Erythroblast (primary cell): ENCODE measurements at regions not wholly inside any gene's neighbourhood (a gene's known extent, or its start where the extent isn't known, plus 50 kb on each side); places are given as distances from the start of the nearest gene placed in this dataset.

Experiments
- DNase-seq, 2 experiments: peaks; one replicate each; lab custom pipeline; 2025; lab: John Stamatoyannopoulos, UW
- GATA1 ChIP-seq: IDR thresholded peaks from 2 replicates; pipeline ENCODE4 v1.6.1; 2011; ENCODE audit warnings: low read depth, mild to moderate bottlenecking, control low read depth, low read length, moderate library complexity
- POLR2A ChIP-seq: IDR thresholded peaks from 2 replicates; pipeline ENCODE4 v1.6.1; 2011; ENCODE audit warnings: mild to moderate bottlenecking, low read length

DNA sequence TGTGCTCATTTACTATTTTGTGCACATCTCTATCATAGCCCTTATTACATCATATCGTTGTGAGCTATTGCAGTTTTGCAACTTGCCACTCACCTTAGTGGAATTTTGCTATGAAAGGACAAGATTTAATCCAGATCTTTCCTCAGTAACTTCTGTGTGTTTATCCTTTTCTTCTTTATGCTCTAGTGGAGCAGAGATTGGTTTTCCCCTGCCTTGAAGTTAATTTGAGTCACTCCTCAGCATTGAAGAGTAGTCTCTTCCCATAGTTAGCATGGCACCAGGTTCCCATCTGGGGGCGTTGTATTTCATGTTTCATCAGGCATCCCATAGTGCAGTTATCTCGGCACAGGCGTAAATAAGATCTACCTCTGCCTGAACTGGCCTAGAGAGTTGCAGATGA, 510.4 kb downstream of the PSAT1 start:
- no peak for TF ChIP-seq POLR2A
- TF ChIP-seq GATA1, result no peak
- no peak for DNase-seq

- DNase-seq, result no peak
- TF ChIP-seq GATA1 (no peak), POLR2A (no peak)
Observed at GRCh38 chr9:78808048-78808447, 511.1 kb downstream of the PSAT1 start.

DNA sequence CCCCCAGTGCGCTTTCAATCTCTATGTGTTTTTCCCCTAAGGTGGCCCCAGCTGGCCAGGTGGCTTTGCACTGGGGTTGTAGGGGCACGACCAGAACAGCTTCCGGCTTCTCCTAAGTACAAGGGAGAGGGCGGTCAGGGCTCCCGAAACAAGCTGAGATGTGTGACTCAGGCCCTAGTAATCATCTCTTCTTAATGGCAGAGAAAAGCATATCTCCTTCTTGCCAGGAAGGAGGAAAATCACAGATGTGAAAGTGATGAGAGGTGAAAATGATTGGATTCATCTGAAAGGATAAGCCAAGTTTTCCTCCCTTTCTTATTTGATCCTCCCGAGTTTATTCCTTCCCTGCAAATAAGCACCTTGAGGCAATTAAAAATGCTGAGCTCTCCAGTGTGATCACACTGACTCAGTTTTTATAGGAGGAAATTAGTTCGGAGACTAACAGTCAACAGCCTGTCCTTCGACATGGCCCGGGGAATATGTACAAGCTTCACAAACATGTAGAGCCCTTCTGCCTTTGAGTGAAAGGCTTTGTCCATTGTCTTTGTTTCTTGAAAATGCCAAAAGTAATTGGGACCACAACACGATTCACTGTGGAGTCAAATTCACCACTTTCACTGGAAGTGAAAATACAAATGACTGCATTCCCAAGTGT, 514.8 kb downstream of the PSAT1 start:
- DNase-seq, result no peak

DNA sequence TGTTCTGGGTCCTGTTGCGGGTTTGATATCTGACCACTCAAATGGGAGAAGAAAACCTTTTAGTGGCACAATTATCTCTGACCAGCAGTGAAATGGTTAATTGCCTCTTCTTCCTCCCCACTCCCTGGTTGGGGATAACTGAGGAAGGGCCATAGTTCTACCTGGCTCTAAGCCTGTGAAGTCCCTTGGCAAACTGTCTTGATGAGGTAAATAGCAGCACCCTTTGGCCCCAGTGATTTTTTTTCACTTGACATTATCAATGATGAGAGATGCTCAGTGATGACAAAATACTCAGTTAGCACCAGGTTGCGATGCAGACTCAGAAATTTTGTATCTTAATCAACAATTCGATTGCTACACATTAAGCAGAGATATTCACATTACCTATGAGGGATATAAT, 515.7 kb downstream of the PSAT1 start:
- no peak for TF ChIP-seq GATA1
- TF ChIP-seq POLR2A, result no peak
- DNase-seq, result no peak

More for the DNA sequence above, 514.8 kb downstream of the PSAT1 start:
- TF ChIP-seq POLR2A (no peak), GATA1 (no peak)

- DNase-seq, result no peak
- no peak for TF ChIP-seq GATA1
- TF ChIP-seq POLR2A, result no peak
Observed at GRCh38 chr9:78813602-78814180, 516.8 kb downstream of the PSAT1 start.

DNA sequence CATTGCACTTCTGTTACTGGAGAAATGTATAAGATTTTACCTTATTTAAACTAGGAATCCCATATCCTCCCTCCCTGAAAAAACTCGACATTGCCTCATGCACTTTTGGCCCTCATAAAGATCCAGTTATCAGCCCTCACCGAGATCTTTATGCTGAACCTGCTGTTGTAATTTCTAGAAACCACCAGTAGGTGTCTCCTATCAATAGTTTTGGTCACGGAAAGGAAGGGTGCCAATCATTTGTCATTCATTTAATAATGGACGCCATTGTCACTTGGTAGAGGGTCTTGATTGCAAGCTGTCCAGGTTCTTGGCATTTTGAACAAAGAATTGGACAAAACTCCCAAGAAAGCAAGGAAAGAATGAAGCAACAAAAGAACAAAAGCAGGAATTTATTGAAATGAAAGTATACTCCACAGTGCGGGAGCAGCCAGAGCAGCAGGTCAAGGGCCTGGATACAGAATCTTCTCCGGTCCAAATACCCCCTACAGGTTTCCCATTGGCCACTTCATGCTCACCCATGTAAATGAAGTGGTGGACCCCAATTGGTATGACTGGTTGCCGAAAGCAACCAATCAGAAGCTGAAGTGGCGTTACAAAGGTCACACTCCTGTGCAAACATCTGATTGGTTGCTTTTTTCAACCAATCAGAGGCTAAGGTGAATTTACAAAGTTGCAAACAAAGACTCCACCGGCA, 524.3 kb downstream of the PSAT1 start:
- TF ChIP-seq POLR2A (no peak), GATA1 (no peak)
- DNase-seq, result peak; percentile 35 to 42

- no peak for DNase-seq
- no peak for TF ChIP-seq POLR2A
- TF ChIP-seq GATA1, result no peak
Observed at GRCh38 chr9:78826527-78826926, 529.6 kb downstream of the PSAT1 start.

- TF ChIP-seq POLR2A, result no peak
- DNase-seq, result no peak
Observed at GRCh38 chr9:78828521-78828920, 531.6 kb downstream of the PSAT1 start.

- TF ChIP-seq POLR2A (no peak), GATA1 (no peak)
- no peak for DNase-seq
Observed at GRCh38 chr9:78830301-78830700, 533.4 kb downstream of the PSAT1 start.

- TF ChIP-seq GATA1 (no peak), POLR2A (no peak)
- DNase-seq, result no peak
Observed at GRCh38 chr9:78831726-78832125, 534.8 kb downstream of the PSAT1 start.

GRCh38 chr9:78835928-78836450, 539.1 kb downstream of the PSAT1 start:
- no peak for DNase-seq
- TF ChIP-seq GATA1, result no peak

GRCh38 chr9:78839252-78839651, 542.3 kb downstream of the PSAT1 start:
- TF ChIP-seq POLR2A (no peak), GATA1 (no peak)
- no peak for DNase-seq

GRCh38 chr9:78848061-78848460, 551.1 kb downstream of the PSAT1 start:
- no peak for TF ChIP-seq GATA1
- no peak for DNase-seq

GRCh38 chr9:78856144-78856543, 559.2 kb downstream of the PSAT1 start:
- TF ChIP-seq GATA1 (no peak), POLR2A (no peak)
- no peak for DNase-seq

DNA sequence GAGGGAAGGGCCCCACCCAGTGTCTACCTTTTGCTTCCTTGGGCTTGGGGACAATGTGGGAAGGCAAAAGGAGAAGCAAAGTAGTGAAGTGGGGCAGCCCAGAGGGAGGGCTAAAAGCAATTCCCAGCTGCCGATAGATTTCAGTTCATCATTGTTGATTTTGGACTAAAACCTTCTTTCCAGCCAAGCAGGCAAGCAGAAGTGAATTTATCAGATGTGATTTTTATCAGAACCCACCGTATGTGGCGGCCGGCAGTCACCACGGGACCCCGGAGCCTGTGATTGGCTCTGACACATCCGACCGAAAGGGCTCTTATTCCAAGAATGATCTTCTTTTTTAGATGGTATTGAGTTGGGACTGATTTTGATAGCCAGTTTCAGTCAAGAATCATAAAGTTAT, 559.9 kb downstream of the PSAT1 start:
- no peak for DNase-seq
- TF ChIP-seq GATA1, result no peak
- no peak for TF ChIP-seq POLR2A
